HT1080 (cell line): ENCODE measurements at regions not wholly inside any gene's neighbourhood (a gene's known extent, or its start where the extent isn't known, plus 50 kb on each side); places are given as distances from the start of the nearest gene placed in this dataset.
A peak's percentile ranks its signal among the peaks of the same experiment; 100 is the strongest.
"Not testable (repeated sequence)": the region's sequence is repeated elsewhere in the genome, so short reads cannot be mapped to it uniquely, and the experiment has no call there.

Source experiments
- DNase-seq: peaks from one replicate; pipeline ENCODE4 v3.0.0-alpha.2; 2015; ENCODE audit warnings: low read depth

DNA sequence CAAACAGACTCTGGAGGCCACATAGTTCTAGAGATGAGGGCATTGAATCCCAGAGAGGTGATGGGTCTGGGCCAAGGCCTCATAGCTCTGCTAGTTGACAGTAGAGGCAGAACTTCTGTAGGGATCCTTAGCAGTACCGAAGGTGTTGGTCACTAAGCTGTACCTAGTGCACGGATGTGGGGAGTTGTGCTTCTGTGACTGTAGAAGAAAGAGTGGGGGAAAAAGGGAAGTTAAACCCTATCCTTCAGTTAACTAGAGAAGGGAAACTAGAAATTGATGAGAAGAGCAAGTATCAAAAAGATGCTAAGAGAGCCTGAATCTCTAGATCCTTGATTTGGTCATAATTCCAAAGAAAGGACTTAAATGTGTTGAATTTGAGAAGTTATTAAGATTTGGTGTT, 186.7 kb downstream of the NFKBIZ start:
- DNase-seq, result no peak

DNA sequence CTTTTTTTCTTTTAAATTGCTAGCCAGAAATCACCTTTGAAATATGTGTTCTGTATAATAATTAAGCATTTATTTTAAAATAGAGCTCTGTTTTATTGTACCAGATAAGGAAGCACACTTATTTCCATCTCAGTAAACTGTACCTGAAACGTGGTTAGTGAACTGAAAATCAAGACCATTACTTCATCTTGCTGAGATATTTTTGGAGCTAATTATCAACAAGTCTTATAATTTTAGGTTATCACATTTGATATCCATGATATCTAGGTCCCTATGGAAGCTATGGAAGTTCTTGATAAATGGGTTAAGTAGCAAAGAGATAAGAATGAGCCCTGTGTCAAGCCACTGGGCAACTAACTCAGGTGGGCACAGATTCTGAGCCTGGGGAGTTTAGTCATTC, 187.2 kb downstream of the NFKBIZ start:
- DNase-seq, result no peak

DNA sequence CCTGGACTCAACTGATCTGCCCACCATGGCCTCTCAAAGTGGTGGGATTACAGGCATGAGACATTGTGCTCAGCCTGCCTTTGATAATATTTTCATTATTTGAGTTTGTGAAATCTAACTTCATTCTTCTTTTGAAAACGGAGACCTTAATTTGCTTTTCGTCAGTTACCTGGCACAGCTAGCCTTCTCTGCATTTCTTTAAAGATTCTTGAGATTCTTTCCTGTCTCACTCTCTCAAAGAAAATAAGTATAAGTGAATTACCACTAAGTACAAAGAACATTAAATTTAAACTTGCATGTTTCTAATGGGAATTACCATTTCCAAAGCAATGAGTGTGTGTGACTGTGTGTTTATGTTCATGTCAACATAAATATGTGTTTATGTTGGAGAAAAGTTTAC, 187.9 kb downstream of the NFKBIZ start:
- DNase-seq, result no peak

DNA sequence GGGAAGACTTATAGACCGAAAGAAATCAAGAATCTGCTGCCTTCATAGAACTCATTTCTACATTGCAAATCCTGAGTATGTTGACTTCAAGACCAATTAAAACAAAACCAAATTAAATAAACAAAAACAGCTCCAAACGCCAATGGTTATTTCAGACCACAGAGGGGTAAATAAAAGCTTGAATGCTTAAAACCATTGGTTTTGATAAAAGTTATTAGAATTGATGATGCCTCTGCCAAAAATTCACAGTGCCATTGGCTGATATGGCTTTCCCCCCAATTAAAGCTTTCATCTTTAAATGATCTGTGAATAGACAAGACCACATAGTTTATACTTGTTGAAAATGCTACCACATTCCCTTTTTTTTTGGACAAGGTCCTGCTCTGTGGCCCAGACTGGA, 188.5 kb downstream of the NFKBIZ start:
- no peak for DNase-seq

DNA sequence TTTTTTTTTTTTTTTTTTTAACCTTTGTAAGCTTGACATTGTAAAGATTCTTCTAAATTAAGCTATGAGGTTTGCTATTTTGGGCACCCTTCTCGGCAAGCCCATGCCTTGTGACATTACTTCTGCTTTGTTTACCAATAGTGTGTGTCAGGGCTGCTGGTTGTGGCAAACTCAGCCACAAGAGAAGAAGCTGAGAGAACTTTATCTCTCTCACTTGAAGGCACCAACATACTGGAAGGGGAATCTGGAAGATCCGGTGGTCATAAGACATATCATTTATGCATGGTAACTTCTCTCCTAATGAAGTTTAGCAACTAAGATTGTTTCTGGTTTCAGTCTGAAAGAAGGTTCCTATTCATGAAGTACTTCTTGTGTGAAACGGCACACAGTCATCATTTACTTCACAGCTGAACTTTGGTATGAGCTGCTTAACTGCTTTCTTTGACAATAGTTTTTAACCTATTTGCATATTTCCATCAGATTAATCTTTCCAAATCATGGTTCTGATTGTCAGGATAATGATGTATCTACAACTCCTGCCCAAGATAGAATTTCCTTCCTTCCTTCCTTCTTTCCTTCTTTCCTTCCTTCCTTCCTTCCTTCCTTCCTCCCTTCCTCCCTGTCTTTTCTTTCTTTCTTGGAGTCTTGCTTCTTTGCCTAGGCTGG, 189.3 kb downstream of the NFKBIZ start:
- no peak for DNase-seq

DNA sequence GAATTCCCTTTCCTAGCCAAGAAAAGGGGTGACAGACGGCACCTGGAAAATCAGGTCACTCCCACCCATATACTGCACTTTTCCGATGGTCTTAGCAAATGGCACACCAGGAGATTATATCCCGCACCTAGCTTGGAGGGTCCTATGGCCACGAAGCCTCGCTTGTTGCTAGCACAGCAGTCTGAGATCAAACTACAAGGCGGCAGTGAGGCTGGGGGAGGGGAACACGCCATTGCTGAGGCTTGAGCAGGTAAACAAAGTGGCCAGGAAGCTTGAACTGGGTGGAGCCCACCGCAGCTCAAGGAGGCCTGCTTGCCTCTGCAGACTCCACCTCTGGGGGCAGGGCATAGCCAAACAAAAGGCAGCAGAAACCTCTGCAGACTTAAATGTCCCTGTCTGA, 190.8 kb downstream of the NFKBIZ start:
- DNase-seq, result not testable (repeated sequence)

DNA sequence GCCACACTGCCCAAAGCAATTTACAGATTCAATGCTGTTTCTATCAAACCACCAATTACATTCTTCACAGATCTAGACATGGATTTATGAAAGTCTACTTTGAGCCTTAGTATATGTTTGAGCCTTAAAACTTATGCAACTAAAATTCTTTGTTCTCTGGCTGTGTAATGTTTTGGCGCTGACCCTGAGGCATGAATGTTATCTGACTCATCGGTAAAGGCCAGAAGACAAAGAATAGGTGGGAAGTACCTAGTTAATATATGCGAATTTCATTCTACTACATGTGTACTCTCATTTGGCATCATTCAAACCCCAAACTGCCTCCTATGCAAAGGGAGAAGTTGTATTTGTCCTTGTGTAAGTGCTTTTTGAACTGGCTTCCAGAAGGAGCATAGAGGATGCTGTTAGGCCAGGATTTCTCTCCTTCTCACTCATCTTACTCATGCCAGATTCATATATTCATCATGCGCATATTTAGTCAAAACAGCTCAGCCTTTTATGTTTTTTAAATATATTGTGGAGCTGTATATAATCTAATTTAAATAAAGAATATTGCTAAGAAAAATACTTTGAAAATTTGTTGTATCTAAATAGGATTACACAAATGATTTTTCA, 204.2 kb downstream of the NFKBIZ start:
- DNase-seq, result peak; percentile 83

DNA sequence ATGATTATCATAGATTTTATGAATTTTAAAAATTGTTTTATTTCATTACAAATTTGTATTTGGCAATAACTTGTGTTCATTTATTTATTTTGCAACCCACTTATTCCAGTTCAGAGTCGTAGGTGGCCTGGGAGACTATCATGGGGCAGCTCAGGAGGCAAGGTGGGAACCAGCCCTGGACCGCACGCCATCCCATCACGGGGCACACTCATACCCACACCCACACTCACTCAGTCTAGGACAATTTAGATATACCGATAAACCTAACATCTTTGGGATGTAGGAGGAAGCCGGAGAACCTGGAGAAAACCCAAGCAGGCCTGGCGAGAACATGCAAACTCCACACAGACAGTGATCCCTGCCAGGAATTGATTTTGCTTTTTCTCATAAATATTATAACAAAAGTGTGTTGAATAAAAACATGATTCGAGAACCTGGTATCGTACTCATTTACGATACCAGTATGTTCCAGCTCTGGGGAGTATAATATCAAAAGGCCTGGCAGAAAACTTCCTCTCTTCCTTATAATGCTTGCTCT, 205.3 kb downstream of the NFKBIZ start:
- no peak for DNase-seq

DNA sequence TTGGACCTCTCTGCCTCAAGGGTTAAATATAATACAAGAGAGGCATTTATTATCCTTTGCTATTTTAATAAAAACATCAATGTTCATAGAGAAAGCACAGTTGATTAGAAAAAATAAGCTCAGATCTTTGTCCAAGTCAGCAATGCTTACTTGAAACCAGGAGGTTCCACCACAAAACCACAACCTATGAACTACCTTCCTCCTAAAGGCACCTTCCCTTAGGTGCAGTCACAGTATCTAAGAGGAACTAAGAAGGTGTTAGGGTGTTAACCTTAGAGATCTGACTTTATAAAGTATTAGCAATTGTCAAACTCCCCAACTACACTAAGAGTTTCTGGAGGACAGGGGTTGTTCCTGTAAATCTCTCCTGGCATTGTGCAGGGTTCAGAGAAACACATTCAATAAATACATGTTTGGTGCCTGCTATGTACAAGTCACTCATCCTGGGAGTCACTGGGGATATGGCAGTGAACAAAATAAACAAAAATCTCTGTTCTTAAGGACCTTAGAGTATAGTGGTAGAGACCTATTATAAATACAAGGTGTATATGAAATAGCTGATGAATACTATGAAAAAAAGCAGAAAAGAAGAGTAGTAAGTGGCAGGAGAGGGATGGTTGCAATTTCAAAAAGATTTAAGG, 208.6 kb downstream of the NFKBIZ start:
- no peak for DNase-seq

DNA sequence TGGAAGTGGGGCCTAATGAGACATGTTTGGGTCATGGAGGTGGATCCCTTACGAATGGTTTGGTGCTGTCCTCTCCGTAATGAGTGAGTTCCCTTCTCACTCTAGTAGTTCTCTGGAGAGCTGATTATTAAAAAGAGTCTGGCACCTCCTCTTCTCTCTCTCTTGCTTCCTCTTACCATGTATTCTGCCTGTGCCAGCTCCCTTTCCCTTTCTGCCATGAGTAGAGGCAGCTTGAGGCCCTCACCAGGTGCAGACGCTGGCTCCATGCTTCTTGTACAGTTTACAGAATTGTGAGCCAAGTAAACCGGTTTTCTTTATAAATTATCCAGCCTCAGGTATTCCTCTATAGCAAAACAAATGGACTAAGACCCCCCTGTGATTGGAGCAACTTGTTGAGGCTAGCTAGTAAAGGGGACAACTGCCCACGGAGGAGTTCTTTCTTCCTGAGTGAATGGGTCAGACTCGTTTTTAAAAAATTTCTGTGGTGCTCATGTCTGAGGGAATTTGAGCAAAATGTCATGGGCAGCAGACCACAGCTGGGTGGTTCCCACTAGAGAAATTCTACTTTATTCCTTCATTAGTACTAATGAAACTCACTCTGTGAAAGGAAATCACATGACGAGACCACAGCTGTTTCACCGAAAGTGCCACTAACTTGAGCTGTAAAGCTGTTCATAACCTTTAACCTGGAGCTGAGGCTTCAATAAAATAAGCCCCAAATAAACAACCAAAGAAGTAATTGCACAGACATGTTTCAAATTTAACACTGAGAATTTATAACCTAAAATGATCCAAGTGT, 210.0 kb downstream of the NFKBIZ start:
- no peak for DNase-seq

DNA sequence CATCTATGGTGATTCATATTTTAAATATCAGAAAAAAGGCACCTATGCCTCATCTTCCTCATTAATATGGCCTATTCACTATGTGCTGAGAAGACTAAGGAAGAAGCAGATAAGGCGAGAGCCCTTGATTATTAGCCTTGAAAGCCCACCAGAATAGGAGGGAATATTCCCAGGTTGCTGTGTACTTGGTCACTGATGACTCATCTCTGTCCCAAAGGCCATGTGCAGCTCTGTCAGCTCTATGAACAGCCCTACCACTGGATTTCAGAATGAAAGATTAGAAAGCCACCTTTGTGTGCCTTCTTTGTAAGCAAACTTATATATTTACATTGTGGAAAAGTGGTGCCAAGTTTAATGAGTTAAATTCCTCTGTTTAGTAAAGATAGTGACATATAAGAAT, 211.5 kb downstream of the NFKBIZ start:
- peak; percentile 36 for DNase-seq

DNA sequence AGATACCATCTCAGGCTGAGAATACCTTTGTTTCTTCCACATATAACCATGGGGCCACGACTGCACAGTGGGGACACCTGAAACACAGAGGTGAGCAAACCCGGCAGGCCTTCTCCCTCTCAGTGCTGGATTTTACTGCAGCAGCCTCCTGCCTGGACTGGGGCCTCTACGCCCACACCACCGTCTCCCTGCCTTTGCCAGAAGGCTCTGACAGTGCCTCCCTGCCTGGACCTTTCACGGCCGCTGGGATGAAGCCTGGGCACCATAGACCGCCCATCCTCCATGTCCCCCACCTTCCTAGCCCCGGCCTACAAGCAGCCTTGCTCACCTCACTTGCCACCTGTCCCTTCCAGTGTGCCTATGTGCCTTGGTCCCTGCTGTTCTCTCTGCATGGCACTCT, 214.3 kb downstream of the NFKBIZ start:
- DNase-seq, result no peak

DNA sequence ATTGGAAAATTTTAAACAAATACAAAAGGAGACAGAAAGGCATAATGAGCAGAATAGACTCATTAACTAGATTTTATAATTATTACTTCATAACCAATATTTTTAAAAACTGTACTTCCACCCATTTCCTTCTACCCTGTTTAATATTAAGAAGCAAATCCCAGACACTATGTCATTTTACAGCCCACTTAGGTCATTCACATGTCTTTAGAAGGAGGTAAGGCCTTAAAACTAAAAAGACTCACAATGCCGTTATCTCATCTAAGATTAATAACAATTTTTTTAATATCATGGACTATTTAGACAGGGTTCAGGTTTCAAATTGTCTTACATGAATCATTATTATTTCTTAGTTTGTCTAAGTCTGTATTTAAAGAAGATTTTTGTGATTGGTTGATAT, 217.2 kb downstream of the NFKBIZ start:
- no peak for DNase-seq

DNA sequence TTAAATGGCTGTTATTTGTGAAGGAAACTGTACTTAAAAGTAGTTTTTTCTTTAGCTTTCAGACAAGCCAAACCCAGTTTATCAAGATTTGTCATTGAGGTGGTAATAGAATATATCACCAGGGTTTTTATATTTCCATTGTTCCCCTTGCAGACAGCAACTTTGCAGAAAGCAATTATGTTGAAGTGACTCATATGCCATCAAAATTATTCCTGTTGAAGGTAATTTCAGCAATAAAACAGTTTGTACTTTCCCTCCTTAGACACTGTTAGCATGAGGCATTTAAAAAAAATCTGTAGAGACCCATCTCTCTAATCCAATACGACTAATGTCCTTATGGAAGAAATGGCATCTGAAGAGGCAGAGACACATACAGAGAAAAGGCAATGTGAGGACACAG, 219.0 kb downstream of the NFKBIZ start:
- peak; percentile 18 for DNase-seq

DNA sequence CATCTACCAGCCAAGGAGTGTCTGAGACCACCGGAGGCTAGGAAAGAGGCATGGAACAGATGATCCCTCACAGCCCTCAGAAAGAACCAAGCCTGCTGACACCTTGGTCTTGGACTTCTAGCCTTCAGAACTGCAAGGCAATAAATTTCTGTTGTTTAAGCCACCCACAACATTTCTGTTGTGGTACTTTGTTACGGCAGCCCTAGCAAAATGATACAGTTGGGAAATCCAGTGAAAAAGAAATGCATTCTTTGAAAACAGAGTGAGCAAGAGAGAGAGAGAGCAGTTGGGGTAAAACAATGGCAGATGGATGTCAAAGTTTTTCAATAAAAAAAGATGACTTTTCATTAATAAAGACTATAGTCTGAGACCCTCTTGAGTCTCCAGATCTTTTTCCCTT, 219.4 kb downstream of the NFKBIZ start:
- DNase-seq, result no peak

DNA sequence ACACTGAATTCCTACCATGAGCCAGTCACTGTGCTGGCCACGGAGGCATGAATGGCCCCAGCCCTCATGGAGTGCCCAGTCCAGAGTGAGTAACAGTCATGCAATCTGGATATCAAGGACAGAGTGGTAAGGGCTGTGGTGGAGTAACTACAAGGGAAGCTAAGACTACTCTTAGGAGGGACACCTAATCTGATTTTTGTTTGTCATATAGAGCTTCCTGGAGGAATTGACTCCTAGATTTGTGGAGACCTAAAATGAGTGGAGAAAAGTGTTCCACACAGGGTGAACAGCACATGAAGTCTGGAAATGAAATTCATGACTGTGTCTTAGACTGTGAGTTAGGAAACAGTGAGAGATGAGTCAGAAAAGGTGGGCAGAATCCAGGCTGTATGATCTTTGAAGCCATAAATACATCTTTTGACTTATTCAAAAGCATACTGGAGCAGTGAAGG, 219.9 kb downstream of the NFKBIZ start:
- peak; percentile 70 for DNase-seq

DNA sequence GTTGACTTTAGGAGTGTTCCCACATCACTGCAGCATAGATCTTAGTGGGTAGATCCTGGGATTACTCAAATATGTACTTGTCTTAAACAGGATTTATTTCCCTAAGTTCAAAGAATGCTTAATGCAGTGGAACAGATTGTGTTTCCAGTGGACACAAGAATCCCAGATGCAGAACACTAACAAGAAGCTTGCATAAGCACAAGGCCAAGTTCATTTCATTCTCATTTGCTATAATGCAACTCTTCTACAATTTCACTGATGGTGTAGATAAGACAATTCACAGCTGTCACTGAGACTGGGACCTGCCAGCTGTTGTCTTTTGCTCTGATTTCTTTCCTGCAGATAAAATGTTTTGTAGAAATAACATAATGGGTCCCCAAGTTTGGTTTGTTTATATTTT, 225.6 kb downstream of the NFKBIZ start:
- no peak for DNase-seq

DNA sequence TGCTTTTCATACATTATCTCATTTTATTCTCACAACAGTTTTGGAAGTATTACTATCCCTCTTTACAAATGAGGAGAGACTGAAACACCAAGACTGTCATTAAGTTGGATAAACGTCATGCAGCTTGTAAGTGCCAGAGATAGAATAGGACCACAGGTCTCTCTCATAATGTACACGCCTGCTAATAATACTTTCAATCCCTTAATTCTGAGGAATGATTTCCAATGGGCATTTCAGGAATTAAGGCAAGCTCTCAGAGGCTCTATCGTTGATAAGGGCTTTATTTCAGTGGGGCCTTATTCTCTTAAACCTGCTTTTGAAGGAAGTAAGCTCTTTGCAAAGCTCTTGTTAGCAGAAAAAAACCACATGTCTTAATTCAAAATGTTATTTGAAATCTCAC, 229.1 kb downstream of the NFKBIZ start:
- no peak for DNase-seq

DNA sequence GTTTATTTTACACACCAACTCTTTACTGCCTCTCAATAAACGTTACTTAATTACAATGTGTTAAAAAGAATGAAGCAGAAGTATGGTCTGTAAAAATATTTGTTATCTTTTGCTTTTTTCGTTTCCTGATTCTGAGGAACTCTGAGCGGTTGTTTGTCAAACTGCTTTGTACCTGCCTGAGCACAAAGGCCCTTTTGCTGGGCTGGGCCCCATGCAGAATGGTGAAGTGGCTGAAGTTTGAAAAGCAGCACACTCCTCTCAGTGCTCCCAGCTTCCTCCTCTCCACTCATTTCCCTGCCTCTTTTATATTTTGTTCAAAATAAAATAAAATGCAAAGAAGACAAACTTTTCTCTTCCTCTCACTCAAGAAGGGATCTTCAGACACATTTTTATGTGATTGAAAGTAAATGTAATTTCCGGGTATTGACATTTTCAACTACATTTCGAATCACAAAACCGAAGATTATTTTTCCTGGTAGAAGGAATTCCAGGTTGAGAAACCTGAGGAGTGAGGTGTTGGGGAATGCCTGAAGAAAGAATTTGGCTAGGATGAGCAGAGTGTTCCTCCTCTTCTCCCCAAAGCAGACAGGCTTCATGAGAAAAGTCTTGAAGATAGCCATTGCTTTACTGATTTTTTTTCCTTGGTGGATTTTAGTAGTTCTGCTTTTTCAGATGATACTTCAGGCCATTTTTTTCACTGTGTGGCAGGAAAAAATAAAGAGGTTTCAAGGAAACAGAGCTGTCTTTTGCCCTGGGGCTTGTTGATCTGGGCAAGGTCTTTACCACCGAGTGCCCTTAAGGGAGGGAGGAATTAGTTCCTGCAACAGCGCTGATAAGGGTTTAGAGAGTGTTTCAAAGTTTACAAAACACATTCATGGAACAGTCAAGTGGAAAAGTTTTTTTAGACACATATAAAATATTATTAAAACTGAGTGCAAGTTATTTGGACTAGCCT, 229.8 kb downstream of the NFKBIZ start:
- DNase-seq, result no peak

DNA sequence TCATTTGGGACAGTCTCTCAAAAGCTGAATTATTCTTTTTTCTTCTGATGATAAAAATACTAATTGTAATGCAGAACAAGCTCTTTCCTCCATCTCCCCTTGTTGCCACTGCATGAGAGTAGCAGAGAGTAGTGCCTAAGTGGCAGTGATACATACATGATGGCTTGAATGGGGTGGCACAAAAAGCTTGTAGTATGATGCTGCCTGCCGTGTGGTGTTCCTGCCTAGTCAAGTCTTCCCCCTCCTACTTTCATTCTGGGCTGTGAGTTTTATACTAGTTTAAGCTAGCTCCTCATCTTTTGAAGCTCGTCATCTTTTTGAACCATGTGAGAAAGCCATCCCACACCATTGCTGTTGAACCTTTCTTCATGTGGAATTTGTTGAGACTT, 230.5 kb downstream of the NFKBIZ start:
- no peak for DNase-seq
